GM19397 (cell line): ENCODE measurements at regions not wholly inside any gene's neighbourhood (a gene's known extent, or its start where the extent isn't known, plus 50 kb on each side); places are given as distances from the start of the nearest gene placed in this dataset.

Source experiments
- ATAC-seq: cut with Tn5 transposase; IDR thresholded peaks from one replicate; pipeline ENCODE4 v1.9.1; 2021; ENCODE audit warnings: mild to moderate bottlenecking, moderate library complexity; ENCODE audit not compliant: unreplicated experiment

DNA sequence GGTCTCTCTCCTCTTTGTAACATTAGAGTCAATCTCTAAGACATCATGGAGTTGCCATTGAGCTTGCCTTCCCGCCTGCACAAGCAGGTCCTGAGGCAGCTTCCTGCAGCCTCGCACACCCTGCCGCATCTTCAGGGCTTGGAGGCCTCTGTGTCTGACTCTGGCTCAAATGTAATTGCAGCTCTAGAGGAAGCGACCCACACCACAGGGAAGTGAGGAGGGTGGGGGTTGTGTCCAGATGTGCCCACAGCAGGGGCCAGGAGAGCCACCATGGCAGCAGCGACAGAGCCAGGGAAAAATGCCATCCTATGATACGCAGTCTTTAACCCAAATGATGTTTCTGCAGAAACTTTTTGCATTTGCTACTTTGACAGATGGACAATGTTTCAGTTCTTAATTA is 216.0 kb upstream of the ZNF32 start:
- ATAC-seq = no peak

DNA sequence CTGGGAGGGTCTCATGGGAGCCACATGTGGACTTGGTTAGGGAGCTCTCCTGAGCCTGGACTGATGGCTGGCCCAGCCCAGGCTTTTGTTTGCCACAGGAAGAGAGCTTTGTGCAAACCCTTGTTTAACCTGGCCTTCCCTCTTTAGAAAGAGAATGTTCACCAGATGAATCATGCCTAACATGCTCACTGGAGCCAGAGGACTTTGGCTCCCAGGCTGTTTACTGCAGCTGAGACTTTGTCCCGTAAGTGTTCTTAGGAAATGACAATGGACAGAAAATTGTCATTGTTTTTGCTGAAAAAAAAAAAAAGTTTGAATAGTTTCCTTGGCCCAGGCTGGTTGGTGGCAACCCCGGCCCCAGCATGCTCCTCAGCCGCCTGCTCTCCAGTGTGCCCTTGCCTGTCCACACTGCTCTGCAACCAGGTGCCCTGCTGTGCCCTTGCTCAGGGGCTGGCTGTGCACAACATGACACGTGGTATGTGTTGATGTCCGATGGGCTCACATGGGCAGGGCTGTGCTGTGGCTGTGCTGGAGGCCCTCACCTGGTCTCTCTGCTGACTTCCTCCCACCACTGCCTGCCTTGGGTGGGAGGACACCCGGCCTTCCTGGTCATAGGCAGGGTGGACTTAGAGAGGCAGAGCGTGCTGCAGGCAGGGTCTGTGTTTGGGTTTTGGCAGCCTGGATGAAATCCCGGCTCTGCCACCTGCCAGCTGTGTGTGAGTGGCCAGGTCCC is 215.3 kb upstream of the ZNF32 start:
- ATAC-seq = no peak

DNA sequence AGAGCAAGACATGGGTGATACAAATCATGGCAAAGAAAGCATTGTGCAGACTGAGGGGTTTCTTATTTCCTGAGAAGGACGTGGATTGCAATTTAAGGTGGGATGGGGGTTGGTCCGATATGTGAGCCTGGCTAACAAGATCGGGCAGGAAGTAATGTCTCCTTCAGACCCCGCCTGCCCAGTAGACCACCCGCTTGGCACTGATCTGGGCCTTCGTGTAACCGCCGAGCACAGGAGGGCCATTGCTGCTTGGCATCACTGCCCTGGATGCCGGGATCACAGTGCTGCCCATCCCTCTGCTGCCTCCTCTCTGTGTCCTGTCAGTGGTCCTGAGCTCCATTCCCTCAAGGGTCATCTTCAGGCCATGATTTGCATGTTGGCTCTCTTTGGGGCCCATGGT is 214.6 kb upstream of the ZNF32 start:
- ATAC-seq = no peak

DNA sequence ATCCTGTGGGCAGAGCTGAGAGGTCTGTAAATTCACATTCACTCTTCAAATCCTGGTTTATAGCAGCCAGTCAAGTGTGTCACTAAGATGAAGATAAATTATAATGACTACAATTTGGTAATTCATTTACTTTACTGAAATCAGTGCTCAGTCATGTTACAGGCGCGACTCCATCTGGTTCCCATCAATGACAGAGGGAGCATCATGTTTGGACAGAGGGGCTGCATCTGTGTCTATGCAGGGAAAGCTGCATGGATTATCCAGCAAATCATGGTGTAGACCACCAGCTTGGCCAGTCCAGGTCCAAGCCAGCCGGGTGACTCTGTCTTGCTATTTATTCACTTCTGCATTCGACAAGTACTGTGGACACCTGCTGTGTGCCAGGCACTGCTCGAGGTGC is 214.1 kb upstream of the ZNF32 start:
- no peak for ATAC-seq

DNA sequence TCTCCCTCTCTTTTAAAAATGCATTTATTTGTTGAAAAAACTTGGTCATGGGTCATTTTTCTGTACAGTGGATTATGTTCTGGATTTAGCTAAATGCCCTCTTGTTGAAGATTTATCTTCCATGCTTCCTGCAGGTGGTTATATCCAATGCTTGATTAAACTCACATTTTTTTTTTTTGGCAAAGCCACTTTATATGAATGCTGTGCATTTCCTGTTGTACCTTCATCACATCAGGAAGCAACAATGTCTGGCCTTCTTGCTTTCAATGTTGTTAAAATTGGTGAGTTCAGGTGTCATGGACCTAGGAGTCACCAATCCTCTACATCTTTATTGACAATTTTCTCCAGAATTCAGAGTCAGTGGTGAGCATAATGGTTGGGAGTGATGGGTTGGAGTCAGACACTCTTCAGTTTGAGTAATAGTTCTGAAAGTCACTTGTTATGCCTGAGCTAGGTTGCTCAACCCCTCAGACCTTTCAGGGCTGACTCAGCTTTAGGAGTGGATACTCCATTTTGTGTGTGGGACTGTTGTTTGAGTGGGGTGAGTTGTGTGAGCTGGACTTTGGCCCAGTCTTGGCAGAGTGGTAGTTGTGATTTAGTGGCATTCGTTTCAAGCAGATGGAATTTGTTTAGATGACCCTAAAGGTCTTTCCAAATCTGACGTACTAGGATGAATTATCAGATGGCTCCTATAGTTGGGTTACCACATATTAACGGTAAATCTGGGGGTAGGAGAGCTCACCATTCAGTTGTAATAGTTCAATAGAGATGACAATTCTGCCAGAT is 213.5 kb upstream of the ZNF32 start:
- ATAC-seq = no peak

DNA sequence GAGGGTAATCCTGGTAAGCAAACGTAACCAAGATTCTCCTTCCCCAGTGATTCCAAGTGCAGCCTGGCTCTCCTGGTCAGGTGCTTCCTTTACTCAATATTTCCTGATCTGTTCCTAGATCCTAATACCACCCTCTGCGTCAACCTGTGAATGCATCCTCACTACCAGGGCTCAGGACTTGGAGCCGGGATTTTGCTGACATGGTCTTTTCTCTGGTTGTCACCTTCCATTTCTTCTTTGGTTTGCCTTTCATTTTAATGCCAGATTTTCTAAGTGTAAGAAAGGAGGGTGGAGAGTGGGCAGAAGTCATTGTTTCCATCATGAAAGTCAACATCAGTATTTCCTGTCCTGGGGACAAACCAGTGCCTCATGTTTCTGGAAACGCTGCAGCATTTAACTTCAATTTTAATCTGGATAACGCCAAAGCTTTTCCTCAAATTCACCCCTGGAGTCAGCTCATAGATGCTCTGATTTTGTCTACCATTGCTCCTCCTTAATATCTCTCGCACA is 210.4 kb upstream of the ZNF32 start:
- ATAC-seq = no peak

DNA sequence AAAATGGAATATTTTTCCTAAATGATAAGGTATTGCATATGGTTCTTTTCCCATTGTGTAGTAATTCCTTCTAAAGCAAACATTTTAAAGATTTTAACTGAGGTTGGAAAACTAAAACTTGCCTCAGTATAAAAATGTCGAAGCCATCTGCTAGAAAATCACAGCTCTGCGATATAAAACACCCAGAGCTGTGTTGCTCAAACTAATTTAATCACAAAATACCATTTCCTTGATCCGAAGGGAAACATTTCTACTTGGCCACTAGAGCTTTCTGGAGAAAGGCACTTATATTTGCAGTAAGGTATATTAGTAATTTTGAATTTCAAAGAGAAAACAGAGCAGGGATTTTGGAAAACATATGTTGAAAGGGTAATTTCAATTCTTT is 209.2 kb upstream of the ZNF32 start:
- ATAC-seq = no peak

DNA sequence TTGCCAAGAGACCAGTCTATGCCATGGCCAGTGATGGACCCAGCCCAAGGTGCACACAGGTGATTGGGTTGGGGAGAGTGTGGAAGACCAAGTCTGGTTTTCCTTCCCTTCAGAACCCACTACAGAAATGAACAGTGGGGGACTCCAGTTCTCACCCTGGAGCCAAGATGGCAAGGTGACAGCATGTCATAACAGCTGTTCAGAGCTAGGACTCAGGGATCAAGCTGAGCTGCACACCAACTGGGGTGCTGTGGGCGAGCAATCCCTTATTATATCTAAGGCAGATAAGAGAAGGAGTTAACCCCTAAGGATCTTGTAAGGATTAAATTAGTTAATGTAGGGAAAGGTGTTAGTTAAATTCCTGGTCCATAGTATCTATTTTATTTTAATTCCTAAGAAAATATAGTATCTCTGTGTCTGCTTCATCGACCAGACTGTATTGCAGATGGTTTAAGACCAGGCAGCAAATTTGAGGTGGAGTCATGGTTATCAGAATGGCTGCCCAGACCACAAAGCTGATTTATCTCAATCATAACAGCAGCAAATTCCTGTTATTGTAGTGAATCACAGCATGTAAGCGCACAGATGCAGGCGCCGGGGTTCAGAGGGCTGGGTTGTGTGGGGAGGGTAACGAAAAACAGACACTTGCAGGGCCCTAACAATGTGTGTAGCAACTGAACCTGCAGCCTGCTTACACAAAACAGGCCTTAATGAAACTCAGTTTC is 208.7 kb upstream of the ZNF32 start:
- no peak for ATAC-seq

DNA sequence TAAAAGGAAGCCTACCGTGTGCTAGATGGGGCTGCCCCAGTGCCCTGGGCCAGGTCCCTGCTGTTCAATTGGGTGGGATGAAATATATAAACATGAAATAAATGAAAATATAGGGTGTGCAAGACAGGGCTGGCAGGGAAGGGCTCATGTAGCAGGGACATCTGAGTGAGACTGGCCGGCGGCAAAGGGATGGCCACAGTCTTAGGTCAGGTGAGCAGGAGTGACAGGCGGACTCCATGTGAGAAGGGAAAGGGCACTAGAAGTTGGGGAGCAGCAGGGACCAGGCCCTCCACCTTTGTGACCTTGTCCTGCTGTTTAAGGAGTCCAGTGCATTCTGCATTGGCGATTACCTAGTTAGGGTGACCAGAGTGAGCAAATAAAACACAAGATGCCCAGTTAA is 207.6 kb upstream of the ZNF32 start:
- ATAC-seq = no peak

DNA sequence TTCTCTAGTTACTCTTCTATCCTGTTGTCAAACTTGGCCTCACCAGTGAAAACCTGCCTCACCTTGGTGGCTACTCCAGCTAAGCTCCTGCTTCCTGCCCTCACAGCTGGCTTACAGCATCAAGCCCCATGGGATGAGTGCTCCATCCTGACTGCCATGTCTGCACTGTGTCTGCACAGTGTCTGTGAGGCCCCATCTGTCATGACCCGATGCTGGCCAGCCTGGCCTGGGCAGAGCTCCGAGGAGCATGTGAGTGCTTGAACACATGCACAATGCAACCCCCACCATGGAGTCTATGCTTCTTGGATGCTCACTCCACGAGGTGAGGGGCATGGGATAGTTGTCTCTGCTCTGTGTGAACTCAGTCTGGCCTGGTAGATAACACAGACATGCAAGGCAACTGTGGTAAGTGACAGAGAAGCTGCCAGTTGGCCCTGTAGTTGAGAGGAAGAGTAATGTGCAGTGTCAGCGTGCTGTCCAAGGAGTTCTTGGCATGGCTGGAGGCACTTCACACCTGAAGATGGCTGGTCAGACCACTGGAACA is 207.1 kb upstream of the ZNF32 start:
- ATAC-seq = no peak

DNA sequence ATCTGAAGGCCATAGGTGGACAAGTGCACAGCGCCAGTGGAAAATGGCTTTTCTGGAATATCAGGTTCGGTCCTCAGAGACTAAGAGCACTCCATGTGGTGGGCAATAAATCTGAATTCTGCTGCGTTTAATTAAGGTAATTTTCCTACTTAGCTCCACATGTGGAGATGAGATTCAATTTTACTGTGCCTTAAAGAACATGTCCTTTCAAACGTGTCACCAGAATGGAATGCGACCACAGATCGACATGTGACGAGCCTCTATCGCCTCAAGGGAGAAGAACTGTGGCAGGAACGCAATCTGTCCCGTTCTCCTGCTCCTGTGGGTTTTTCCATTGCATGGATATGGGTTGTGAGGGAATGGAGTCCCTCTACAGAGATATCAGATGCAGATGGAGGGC is 205.3 kb upstream of the ZNF32 start:
- no peak for ATAC-seq

DNA sequence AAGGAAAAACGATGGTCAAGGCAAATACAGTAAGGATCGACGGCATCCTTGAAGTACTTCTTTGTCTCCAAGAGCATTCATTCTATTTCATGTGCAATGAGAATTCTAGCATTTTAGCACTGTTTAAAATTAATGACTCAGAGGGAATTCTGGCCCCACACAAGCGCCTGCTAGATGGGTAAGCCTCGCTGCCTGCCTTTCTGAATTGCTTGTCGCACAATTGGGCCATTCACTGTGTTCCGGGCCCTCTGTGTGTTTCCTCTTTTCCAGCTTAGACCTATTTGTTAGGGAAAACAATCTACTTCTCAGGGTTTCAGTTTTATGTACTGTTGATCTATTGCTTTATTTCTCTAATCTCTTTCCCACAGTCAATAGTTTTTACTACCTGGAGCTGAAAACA is 204.7 kb upstream of the ZNF32 start:
- ATAC-seq = no peak

DNA sequence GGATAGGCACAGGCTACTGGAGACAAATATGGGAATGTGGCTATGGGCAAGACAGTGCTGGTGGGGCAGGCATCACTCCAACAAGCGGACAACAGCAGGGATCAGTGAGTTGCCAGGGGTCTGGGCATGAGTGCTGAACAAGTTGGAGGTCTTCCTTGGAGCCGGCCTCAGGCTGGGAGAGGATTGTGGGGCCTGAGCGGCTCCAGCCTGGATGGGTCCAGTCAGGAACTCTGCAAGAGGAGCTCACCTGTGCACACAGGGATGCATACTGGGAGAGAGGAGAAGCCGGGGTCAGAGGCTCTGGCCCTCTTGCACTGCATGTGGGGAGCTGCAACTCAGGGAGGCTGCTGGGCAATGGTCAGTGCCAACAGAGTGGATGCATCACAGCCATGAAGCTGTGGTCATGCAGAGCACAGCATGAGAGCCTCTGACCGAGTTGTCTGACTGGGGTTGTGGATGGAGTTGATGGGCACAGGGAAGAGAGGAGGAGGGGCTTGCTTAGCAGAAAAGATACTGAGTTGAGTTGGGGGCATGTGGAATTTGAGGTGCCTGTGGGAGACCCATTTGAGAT is 204.0 kb upstream of the ZNF32 start:
- no peak for ATAC-seq

DNA sequence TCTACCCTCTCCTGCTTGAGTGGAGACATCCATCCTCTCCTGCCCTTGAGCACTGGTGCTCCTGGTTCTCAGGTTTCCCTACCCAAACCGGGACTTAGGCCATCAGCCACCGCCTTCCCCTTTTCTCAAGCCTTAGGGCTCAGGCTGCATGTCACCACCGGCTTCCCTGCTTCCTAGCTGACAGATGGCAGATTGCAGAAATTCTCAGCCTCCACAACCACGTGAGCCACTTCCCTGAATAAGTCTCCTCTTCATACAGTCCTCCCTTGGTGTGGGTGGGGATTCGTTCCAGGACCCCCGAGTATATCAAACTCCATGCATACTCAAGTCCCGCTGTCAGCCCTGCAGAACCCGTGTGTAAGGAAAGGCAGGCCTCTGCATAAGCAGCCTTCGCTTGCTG is 203.5 kb upstream of the ZNF32 start:
- ATAC-seq = no peak

DNA sequence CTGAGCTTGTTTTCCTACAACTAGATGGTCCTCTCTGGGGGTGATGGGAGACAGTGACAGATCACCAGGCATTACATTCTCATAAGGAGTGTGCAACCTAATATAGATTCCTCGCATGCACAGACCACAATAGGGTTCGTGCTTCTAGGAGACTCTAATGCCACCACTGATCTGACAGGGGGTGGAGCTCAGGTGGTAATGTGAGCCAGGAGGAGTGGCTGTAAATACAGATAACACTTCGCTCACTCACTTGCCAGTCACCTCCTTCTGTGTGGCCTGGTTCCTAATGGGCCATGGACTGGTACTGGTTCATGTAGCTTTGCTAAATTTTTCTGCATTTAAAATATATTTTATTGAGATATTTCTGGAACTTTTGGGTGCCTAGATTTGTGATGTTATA is 202.3 kb upstream of the ZNF32 start:
- no peak for ATAC-seq

DNA sequence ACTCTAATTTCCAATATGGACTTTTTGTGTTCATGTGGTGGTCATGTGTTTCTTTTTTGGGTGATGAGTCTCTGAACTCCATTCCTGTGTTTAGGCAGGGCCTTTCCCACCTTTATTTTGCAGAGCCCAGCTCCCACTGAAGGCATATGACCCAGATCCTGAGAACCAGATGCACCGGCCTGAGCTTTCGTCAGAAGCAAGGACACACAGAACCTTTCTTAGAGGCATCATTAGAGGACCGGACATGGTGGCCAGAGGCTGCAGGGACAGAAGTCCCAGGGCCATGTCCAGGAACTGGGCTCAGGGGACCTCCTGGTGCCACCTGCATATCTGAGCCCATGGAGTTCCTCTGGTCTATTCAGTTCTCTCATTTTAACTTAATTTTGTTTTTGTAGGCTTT is 200.9 kb upstream of the ZNF32 start:
- ATAC-seq = no peak

DNA sequence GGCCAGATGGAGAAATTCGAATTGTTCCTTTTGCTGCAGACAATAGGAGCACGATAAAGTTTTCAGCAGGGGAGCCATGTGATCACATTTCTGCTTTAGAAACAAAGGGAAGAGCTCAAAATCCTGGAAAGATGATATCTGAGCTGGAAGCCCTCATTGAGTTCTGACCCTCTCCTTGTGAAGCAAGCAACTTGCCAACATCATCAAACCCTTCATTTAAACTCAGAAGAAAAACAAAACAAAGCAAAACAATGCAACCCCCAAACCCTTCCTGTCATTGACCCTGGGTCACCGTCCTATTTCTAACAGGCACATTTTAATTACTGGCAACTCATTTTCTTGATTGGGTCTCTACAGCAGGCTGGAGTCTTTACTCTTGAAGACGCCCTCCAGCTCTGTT is 198.3 kb upstream of the ZNF32 start:
- ATAC-seq = no peak

DNA sequence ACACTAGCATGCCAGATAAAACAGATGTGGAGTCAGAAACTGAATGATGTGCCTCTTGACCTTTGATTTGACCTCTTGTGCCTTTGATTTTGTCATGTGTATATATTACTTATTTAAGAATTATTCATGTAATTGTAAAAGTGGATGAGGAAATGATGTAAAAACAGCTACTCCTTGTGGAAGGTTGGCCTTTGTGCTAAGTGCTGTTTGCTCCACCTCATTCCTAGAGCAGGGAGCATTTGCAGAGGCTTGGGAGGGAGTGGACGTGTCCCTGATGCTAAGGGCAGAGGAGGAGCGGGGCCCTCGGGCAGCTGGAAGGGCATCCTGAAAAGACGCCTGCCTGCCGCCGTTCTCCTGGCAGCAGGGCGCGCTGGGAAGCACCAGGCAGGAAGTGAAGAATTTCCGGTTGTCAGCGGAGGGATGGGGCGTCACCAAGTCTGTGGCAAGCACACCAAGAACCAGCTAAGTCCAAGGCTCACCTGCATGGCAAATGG is 197.6 kb upstream of the ZNF32 start:
- ATAC-seq = no peak

DNA sequence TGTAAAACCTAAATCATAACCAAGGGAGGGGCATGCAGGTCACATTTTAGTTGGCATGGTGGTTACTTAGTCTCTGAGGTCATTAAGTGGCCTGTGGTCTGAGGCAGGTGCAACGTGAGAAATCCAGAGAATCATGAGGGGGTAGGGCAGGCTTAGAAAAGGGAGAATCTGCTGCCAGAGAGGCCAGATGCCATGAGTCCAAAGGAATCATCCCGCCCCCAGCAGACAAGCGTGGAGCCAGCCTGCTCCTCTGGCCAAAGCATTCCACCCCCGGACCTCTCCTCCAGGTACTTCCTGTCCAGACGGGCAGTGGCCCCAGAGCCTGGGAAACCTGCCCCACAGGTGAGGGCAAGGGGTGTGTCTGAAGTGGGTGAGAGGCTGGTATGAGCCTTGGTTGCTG is 196.4 kb upstream of the ZNF32 start:
- no peak for ATAC-seq

DNA sequence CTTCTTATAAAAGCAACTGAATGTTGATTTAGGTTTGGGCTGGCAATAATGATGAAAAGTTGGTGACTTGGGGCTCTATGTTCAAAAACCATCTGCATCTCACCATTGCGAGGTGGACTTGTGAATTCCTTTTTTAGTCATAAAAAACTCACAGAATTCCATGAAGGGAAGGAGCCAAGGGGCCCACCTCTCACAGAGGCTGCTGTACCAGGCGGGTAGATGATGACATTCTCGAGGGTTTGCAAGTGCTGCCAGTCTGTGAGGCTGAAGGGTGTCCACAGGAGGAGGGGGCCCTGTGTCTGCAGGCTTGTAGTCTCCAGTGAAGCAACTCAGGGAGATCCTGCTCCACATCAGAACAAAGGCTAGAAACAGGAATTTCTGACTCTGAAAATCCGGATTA is 195.5 kb upstream of the ZNF32 start:
- ATAC-seq = no peak
